ENCODE measurements at regions not wholly inside any gene's neighbourhood (a gene's known extent, or its start where the extent isn't known, plus 50 kb on each side); places are given as distances from the start of the nearest gene placed in this dataset.

DNA sequence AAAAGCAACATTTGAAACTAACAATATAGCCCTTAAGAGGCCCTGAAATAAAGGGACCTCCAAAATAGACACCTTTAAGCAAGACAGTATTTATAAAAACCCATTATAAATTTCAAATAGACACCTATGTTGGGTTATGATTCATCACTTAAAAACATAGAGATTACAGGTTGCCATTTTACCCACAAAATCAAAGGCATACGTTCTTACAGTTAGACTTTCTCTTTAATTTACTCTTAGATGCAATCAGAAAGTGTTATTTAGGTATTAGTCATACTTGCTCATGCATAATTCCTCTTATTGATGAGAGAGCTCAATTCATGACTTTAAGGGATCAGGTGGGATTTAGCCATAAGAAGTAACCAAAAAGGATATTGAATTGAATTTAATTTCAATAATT, 51.5 kb upstream of the TMEM200A start:
- no peak for DNase-seq (ENCODE audit: low spot score)

DNA sequence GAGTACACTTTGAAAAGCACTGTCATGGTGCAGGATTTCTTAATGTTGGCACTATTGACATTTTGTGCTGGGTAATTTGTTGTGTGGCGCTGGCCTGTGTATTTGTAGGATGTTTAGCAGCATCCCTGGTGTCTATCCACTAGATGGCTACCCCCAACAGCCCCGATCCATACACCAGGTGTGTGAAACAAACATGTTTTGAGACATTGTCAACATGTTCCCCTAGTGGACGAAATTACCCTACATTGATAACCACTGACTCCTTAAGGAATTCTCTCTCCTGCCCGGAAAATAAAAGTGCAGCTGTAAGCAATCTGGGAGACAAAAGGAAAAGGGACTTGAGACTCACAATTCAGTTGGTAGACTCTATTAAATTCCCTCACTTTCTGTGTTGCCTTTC, 52.6 kb upstream of the TMEM200A start:
- no peak for DNase-seq (ENCODE audit: low spot score)

DNA sequence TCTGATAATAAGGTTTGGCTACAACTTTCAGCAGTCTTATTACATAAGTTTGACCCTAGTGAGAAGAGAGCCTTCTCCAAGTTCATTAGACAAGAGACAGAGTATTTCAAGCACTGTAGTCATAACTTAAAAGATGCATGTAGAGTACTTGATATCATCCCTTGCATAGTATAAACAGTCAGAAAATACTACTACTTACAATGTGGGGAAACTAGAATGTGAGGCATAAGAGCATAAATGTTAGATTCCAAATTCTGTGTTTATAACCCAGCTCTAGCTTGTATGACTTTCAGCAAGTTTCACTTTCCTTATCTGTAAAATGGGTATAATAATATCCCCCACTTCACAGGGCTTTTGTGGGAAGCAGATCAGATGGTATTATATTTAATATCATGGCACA, 56.8 kb upstream of the TMEM200A start:
- no peak for DNase-seq (ENCODE audit: low spot score)

DNA sequence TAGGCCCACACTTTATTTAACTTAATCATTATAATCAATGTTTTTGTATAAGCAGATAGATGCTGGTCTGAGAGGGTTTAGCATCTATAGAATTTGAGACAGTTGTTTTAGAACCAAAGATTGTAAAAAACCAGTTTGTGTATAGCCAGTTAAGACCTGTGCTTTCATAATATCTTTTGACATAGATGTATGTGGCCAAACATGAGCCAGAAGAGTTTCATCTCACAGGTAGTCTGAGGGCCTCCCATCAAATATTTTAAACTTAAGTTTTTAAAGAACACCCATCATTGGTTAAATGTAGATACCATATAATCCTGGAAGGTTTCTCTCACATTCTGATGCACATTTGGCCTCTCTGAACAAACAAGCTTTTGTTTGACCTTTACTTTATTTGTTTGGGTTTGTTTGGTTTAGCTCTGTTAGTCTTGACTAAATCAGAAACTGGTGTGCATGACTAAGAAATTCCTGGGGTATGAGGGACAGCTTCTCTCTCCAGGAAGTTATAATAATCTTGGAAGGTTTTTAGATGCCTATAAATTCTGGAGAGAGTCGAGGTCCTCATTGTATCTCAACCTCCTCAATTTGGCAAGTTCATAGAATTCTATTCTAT, 58.0 kb upstream of the TMEM200A start:
- no peak for DNase-seq (ENCODE audit: low spot score)

DNA sequence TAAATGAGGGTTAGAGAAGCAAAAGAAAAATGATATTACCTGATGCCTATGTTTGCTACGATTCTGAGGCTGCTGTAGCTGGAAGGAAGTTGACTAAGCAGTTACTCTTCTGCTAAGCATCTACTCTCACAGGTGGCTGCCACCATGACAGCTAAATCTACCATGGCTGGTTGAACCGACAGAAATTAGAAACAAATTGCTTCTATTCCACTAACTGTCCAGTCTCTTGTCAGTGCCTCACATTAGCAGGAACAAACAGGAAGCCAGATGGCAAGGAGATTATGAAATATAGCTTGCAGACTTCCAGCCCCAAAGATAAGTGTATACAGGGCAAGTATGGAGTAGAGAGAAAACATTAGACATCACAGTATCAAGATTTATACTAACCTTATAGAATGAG, 59.4 kb upstream of the TMEM200A start:
- no peak for DNase-seq (ENCODE audit: low spot score)

DNA sequence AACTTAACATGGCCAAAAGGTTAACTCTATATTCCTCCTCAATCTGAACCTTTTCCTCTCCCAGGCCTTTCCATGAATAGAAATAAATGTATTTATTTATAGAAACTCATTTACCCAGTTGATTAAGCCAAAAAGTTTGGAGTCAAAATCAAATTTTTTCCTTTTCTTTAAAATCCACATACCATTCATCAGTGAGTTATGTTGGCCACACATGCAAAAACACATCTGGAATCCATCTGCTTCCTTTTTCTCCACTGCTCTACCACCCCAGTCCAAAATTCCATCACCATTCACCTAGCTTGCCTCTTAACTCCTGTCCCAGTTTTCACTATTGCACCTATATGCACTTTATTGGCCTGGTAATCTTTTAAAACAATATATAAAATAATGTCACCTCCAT, 62.4 kb upstream of the TMEM200A start:
- DNase-seq (ENCODE audit: low spot score), result no peak

DNA sequence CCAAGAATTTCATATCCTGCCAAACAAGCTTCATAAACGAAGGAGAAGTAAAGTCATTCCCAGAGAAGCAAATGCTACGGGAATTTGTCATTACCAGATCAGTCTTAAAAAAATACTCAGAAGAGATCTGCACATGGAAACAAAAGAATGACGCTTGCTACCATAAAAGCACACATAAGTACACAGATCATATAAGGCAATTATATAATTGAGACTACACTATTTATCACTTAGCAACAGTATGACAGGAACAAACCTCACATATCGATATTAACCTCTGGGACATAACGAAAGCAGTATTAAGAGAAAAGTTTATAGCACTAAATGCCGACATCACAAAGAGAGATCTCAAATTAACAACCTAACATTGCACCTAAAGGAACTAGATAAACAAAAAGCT, 67.6 kb upstream of the TMEM200A start:
- DNase-seq (ENCODE audit: low spot score), result no peak

DNA sequence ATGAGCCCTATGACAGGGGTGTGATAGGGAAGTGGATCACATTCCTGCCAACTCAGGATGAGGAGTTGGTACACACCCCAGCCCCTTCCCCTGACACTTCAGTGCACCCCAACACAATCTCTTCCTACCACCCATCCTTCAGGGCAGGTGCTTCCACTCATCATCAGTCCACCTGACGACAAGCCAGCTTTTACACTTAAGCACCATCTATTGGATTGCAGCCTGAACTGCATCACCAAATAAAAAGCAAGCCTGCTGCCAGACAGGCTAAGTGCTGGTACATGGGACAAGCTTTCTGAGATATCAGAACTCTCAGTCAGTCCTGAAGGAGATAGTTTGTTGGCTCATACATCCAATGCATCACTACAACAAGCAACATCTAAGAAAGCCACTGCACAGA, 69.0 kb upstream of the TMEM200A start:
- DNase-seq (ENCODE audit: low spot score), result no peak

DNA sequence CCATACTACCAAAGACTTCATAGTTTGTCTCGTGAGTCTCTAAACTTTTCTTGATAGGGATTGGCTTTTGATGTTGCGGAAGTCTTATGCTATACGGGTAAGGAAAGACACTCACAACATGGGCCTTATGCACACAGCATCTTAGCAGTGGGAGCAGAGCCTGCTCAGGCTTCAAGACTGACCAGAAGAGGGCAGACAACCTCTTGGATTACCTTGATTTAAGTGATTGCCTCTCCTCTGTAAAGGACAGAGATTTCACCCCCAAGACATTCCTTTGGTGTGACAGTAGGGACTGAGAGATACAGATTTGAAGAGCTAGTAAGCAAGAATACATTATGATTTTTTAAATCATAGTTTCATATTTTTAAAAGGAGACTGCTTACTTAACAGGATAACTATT, 71.0 kb upstream of the SAMD3 start:
- peak; percentile 37 for DNase-seq (ENCODE audit: low spot score)

DNA sequence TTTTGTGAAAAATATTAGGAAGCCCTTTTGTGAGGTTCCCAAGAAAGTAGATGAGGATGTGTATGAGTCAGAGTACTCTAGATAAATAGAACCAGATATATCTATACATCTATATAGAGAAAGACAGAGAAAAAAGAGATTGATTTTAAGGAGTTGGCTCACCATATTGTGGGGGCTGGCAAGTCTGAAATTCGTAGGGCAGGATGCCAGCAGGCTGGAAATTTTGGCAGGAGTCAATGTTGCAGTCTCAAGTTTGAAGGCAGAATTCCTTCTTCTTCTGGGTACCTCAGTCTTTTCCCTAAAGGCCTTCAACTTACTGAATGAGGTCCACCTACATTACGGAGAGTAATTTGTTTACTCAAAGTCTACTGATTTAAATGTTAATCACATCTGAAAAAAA, 65.3 kb upstream of the SAMD3 start:
- no peak for DNase-seq (ENCODE audit: low spot score)

DNA sequence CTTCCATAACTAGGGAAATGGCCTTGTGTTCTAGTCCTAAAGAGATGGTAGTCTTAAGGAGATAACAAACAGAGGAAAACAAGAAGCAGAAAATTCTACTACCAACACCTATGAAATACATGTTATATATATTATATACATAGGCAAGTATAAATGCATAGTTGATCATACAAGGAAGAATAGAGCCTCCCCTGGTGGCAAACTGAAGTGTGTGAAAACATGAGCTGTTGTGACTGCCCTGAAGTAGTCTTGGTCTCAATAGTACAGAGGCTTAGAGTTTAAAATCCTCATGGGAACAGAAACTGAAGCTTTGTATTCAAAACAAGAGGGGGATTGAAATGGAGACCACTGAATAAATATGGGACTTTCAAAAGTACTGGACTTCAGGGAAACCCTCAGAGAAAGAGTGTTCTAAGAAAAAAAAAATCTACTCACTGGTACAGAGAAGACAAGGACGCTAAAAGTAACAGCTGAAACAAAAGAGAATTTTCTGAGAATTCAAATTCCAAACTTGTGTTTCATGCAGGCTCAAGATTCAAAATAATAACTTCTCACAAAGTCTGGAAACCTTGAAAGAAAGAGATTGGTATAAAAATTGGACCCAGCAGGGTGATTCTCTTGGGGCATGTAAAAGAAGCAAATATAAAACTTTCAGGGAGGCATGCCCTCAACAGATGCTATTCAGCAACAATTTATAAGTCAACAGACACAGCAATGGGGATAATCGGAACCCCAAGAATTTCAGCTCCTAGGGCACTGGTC, 59.7 kb upstream of the SAMD3 start:
- peak; percentile 52 for DNase-seq (ENCODE audit: low spot score)

DNA sequence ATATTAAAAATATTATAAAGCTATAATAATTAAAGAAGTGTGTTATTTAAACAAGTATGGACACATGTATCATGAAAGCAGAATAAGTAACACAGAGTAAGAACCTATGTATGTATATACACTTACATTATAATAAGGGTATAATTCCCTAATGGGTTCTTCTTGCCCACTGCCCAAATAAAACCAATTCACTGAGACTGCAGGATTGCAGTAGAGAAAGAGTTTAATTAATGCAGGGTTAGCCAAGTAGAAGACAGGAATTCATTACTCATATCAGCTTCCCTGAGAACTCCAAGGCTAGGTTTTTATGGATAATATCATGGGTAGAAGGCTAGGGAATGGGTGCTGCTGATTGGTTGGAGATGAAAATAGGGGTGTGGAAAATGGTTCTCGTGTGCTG, 53.8 kb upstream of the SAMD3 start:
- DNase-seq (ENCODE audit: low spot score), result no peak

DNA sequence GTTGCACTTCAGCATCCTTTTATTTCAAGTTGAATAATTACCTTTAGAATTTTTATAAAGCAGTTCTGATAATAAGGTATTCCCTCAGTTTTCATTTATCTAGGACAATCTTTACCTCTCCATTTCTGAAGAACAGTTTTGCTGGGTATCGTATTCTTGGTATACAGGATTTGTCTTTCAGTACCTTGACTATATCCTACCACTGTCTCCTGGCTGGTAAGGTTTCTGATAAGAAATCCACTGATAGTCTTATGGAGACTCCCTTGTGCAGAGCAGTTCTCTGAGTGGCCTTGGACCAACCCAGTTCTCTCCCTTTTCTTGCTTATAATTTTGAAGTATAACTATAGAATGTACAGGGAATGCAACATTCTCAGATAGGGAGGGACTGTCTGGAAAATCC, 51.3 kb upstream of the SAMD3 start:
- DNase-seq (ENCODE audit: low spot score), result no peak
